H1 (cell line): ENCODE measurements at regions not wholly inside any gene's neighbourhood (a gene's known extent, or its start where the extent isn't known, plus 50 kb on each side); places are given as distances from the start of the nearest gene placed in this dataset.

Source experiments
- RAD21 ChIP-seq, 2 experiments: IDR thresholded peaks in 1 of 2; conservative IDR thresholded peaks in 1 of 2; 2 replicates each; pipeline ENCODE4 v1.6.1; 2011; ENCODE audit warnings: low read depth in 2 of 2, low read length in 2 of 2, improper control_type of control experiment in 1 of 2, inconsistent platforms in 1 of 2, mild to moderate bottlenecking in 1 of 2, moderate library complexity in 1 of 2
- RFX5 ChIP-seq: IDR thresholded peaks from 2 replicates; pipeline ENCODE4 v1.6.1; 2011; ENCODE audit warnings: low read depth, low read length, improper control_type of control experiment, borderline replicate concordance
- SIN3A ChIP-seq, 2 experiments: IDR thresholded peaks in 1 of 2; conservative IDR thresholded peaks in 1 of 2; 2 replicates each; pipeline ENCODE4 v1.6.1; 2011 to 2012; ENCODE audit warnings: low read length in 2 of 2, improper control_type of control experiment in 1 of 2, low read depth in 1 of 2, mild to moderate bottlenecking in 1 of 2
- TCF12 ChIP-seq: IDR thresholded peaks from 2 replicates; pipeline ENCODE4 v1.6.1; 2011; ENCODE audit warnings: low read depth, mild to moderate bottlenecking, low read length
- TF ChIP-seq, protein P1 (sequence below), 3 experiments: IDR thresholded peaks; 1 replicate in 2 of 3; 2 replicates in 1 of 3; pipeline versions ENCODE4 v1.5.1 to v1.6.1; 2011; ENCODE audit warnings: low read length in 3 of 3, mild to moderate bottlenecking in 3 of 3, inconsistent platforms in 2 of 3, low read depth in 1 of 3, moderate library complexity in 1 of 3; ENCODE audit not compliant: insufficient read depth in 1 of 3; ENCODE audit errors: control extremely low read depth in 1 of 3

- TF ChIP-seq, protein P1, sequence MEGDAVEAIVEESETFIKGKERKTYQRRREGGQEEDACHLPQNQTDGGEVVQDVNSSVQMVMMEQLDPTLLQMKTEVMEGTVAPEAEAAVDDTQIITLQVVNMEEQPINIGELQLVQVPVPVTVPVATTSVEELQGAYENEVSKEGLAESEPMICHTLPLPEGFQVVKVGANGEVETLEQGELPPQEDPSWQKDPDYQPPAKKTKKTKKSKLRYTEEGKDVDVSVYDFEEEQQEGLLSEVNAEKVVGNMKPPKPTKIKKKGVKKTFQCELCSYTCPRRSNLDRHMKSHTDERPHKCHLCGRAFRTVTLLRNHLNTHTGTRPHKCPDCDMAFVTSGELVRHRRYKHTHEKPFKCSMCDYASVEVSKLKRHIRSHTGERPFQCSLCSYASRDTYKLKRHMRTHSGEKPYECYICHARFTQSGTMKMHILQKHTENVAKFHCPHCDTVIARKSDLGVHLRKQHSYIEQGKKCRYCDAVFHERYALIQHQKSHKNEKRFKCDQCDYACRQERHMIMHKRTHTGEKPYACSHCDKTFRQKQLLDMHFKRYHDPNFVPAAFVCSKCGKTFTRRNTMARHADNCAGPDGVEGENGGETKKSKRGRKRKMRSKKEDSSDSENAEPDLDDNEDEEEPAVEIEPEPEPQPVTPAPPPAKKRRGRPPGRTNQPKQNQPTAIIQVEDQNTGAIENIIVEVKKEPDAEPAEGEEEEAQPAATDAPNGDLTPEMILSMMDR (IDR thresholded peaks at IDR 0.05; ENCODE audit: control extremely low read depth in 1 of 3, insufficient read depth in 1 of 3, low read depth in 1 of 3, low read length in 3 of 3), result no peak
- no peak for TF ChIP-seq TCF12
- no peak for TF ChIP-seq RFX5
- TF ChIP-seq RAD21 (IDR thresholded peaks at IDR 0.05 in 1 of 2, conservative IDR thresholded peaks at IDR 0.05 in 1 of 2; ENCODE audit: low read depth in 2 of 2, low read length in 2 of 2), result no peak
- TF ChIP-seq SIN3A (conservative IDR thresholded peaks at IDR 0.05 in 1 of 2, IDR thresholded peaks at IDR 0.05 in 1 of 2; ENCODE audit: low read depth in 1 of 2, low read length in 2 of 2), result no peak
Observed at GRCh38 chr21:28783641-28784185, 209.0 kb downstream of the LTN1 start.
